HFF-Myc (cell line): ENCODE measurements at regions not wholly inside any gene's neighbourhood (a gene's known extent, or its start where the extent isn't known, plus 50 kb on each side); places are given as distances from the start of the nearest gene placed in this dataset.

ENCODE experiments used
- DNase-seq: peaks from one replicate; pipeline ENCODE4 v3.0.0-alpha.2; 2011; ENCODE audit warnings: low read depth; ENCODE audit errors: extremely low read depth
- H3K4me3 ChIP-seq: replicated peaks from 2 replicates; pipeline ENCODE4 v1.5.1; 2011; ENCODE audit warnings: low read depth, mild to moderate bottlenecking, control low read depth, low read length
- CTCF ChIP-seq: IDR thresholded peaks from 2 replicates; pipeline ENCODE4 v1.5.1; 2012; ENCODE audit warnings: mild to moderate bottlenecking, low read depth, low read length, control low read depth; ENCODE audit errors: missing control alignments

- H3K4me3 ChIP-seq: no peak overlapping the region
- no peak for TF ChIP-seq CTCF
- DNase-seq: no peak
Measured at GRCh38 chr11:134008634-134009071, 51.9 kb upstream of the IGSF9B start.

- no peak for TF ChIP-seq CTCF
- no peak for DNase-seq
Measured at GRCh38 chr11:134013518-134013917, 55.4 kb upstream of the JAM3 start.

GRCh38 chr11:134014511-134014910, 54.4 kb upstream of the JAM3 start:
- DNase-seq: no peak
- peak; percentile 34 for TF ChIP-seq CTCF
- no peak overlapping the region for H3K4me3 ChIP-seq

More at GRCh38 chr11:134013518-134013917, 55.4 kb upstream of the JAM3 start:
- no peak overlapping the region for H3K4me3 ChIP-seq

GRCh38 chr11:134015556-134015955, 53.3 kb upstream of the JAM3 start:
- TF ChIP-seq CTCF: no peak
- H3K4me3 ChIP-seq: no peak overlapping the region
- DNase-seq: no peak

- no peak overlapping the region for H3K4me3 ChIP-seq
- no peak for DNase-seq
Measured at GRCh38 chr11:134017511-134018430, 51.1 kb upstream of the JAM3 start.

More at GRCh38 chr11:134017511-134018430, 51.1 kb upstream of the JAM3 start:
- TF ChIP-seq CTCF: no peak
